Activated naive CD4-positive, alpha-beta T cell treated with anti-CD3 and anti-CD28 coated beads, Interleukin-2, amount 10 ng/mL, durations not matched to agents 7 days and 5 days (primary cell): ENCODE measurements at regions not wholly inside any gene's neighbourhood (a gene's known extent, or its start where the extent isn't known, plus 50 kb on each side); places are given as distances from the start of the nearest gene placed in this dataset.

ENCODE experiments used
- CTCF ChIA-PET: fragments of 350-600 bp; sonication (Branson Sonifier 250); formaldehyde crosslinking; loops from one replicate; lab custom pipeline; 2021; ENCODE audit warnings: antibody characterized with exemption; lab: Charles Lee
- DNase-seq: peaks from one replicate; pipeline ENCODE4 v3.0.0-alpha.2; 2020
- H3K27ac Mint-ChIP-seq: one replicate; pipeline ENCODE4 v1.8.0; 2021; ENCODE audit warnings: mild to moderate bottlenecking, moderate library complexity, mixed read lengths
- H3K27me3 Mint-ChIP-seq: one replicate; pipeline ENCODE4 v1.8.0; 2021; ENCODE audit warnings: mild to moderate bottlenecking, mixed read lengths
- H3K36me3 Mint-ChIP-seq: one replicate; pipeline ENCODE4 v1.8.0; 2021; ENCODE audit warnings: mixed read lengths
- H3K4me1 Mint-ChIP-seq: one replicate; pipeline ENCODE4 v1.8.0; 2021; ENCODE audit warnings: mixed read lengths
- H3K4me3 Mint-ChIP-seq: one replicate; pipeline ENCODE4 v1.8.0; 2021; ENCODE audit warnings: mild to moderate bottlenecking, moderate library complexity, mixed read lengths
- H3K9me3 Mint-ChIP-seq: one replicate; pipeline ENCODE4 v1.8.0; 2021; ENCODE audit warnings: mixed read lengths

GRCh38 chr10:47104151-47104605, 192.9 kb downstream of the PTPN20 start:
- H3K27ac Mint-ChIP-seq, result no peak overlapping the region
- H3K27me3 Mint-ChIP-seq, result peaks cover 16% of the 10 kb centered on the region
- DNase-seq, result no peak
- H3K4me3 Mint-ChIP-seq, result no peak overlapping the region
- H3K36me3 Mint-ChIP-seq, result no peaks in the 10 kb centered on the region
- no peaks in the 10 kb centered on the region for H3K4me1 Mint-ChIP-seq
- no peaks in the 10 kb centered on the region for H3K9me3 Mint-ChIP-seq
- CTCF ChIA-PET, result interaction anchor here (0.7 kb wide), 1 partner anchor 57 kb away, joined by 3 read pairs; no protein-coding TSS in a partner anchor

- Mint-ChIP-seq H3K36me3 (no peaks in the 10 kb centered on the region), H3K4me3 (no peak overlapping the region), H3K9me3 (no peaks in the 10 kb centered on the region), H3K27ac (no peak overlapping the region), H3K4me1 (no peaks in the 10 kb centered on the region), H3K27me3 (peaks cover 11% of the 10 kb centered on the region)
- CTCF ChIA-PET, result no interaction called here
- no peak for DNase-seq
Measured at GRCh38 chr10:47104786-47105385, 193.7 kb downstream of the PTPN20 start.

GRCh38 chr10:47107007-47107747, 192.8 kb upstream of the GDF10 start:
- no peak for DNase-seq
- CTCF ChIA-PET, result no interaction called here
- Mint-ChIP-seq H3K4me3 (no peak overlapping the region), H3K9me3 (no peaks in the 10 kb centered on the region), H3K27ac (no peak overlapping the region), H3K36me3 (no peaks in the 10 kb centered on the region), H3K4me1 (peaks cover 7% of the 10 kb centered on the region), H3K27me3 (peaks cover 3% of the 10 kb centered on the region)

- CTCF ChIA-PET, result no interaction called here
- H3K36me3 Mint-ChIP-seq, result no peaks in the 10 kb centered on the region
- no peaks in the 10 kb centered on the region for H3K9me3 Mint-ChIP-seq
- H3K4me3 Mint-ChIP-seq, result no peak overlapping the region
- no peak overlapping the region for H3K27ac Mint-ChIP-seq
- no peak for DNase-seq
- H3K27me3 Mint-ChIP-seq, result peaks cover 6% of the 10 kb centered on the region
- H3K4me1 Mint-ChIP-seq, result peaks cover 7% of the 10 kb centered on the region
Measured at GRCh38 chr10:47109906-47110305, 190.1 kb upstream of the GDF10 start.

GRCh38 chr10:47111329-47111862, 188.6 kb upstream of the GDF10 start:
- CTCF ChIA-PET, result no interaction called here
- peaks cover 10% of the 10 kb centered on the region for H3K27me3 Mint-ChIP-seq
- no peak overlapping the region for H3K4me3 Mint-ChIP-seq
- no peaks in the 10 kb centered on the region for H3K36me3 Mint-ChIP-seq
- no peak for DNase-seq
- H3K4me1 Mint-ChIP-seq, result peaks cover 7% of the 10 kb centered on the region
- no peak overlapping the region for H3K27ac Mint-ChIP-seq
- H3K9me3 Mint-ChIP-seq, result no peaks in the 10 kb centered on the region

- peaks cover 7% of the 10 kb centered on the region for H3K4me1 Mint-ChIP-seq
- H3K27ac Mint-ChIP-seq, result no peak overlapping the region
- no peaks in the 10 kb centered on the region for H3K36me3 Mint-ChIP-seq
- DNase-seq, result no peak
- CTCF ChIA-PET, result no interaction called here
- no peak overlapping the region for H3K4me3 Mint-ChIP-seq
- H3K9me3 Mint-ChIP-seq, result no peaks in the 10 kb centered on the region
- peaks cover 14% of the 10 kb centered on the region for H3K27me3 Mint-ChIP-seq
Measured at GRCh38 chr10:47112612-47113011, 187.4 kb upstream of the GDF10 start.

GRCh38 chr10:47113907-47114500, 186.0 kb upstream of the GDF10 start:
- no peaks in the 10 kb centered on the region for H3K9me3 Mint-ChIP-seq
- CTCF ChIA-PET, result interaction anchor here (0.6 kb wide), 1 partner anchor 67 kb away, joined by 4 read pairs; no protein-coding TSS in a partner anchor
- no peak overlapping the region for H3K27ac Mint-ChIP-seq
- H3K36me3 Mint-ChIP-seq, result no peaks in the 10 kb centered on the region
- DNase-seq, result no peak
- H3K4me1 Mint-ChIP-seq, result peaks cover 7% of the 10 kb centered on the region
- no peak overlapping the region for H3K4me3 Mint-ChIP-seq
- peaks cover 18% of the 10 kb centered on the region for H3K27me3 Mint-ChIP-seq

GRCh38 chr10:47114680-47115186, 185.3 kb upstream of the GDF10 start:
- peaks cover 18% of the 10 kb centered on the region for H3K27me3 Mint-ChIP-seq
- H3K36me3 Mint-ChIP-seq, result no peaks in the 10 kb centered on the region
- no peak overlapping the region for H3K4me3 Mint-ChIP-seq
- no peaks in the 10 kb centered on the region for H3K9me3 Mint-ChIP-seq
- H3K4me1 Mint-ChIP-seq, result peaks cover 7% of the 10 kb centered on the region
- no peak for DNase-seq
- CTCF ChIA-PET, result no interaction called here
- no peak overlapping the region for H3K27ac Mint-ChIP-seq

GRCh38 chr10:47115322-47115721, 184.7 kb upstream of the GDF10 start:
- Mint-ChIP-seq H3K27me3 (peaks cover 18% of the 10 kb centered on the region), H3K4me3 (no peak overlapping the region), H3K9me3 (no peaks in the 10 kb centered on the region), H3K27ac (no peak overlapping the region), H3K4me1 (peaks cover 7% of the 10 kb centered on the region), H3K36me3 (no peaks in the 10 kb centered on the region)
- no peak for DNase-seq
- CTCF ChIA-PET, result no interaction called here

- Mint-ChIP-seq H3K9me3 (no peaks in the 10 kb centered on the region), H3K36me3 (no peaks in the 10 kb centered on the region), H3K4me3 (no peak overlapping the region), H3K27me3 (peaks cover 23% of the 10 kb centered on the region), H3K4me1 (peaks cover under 1% of the 10 kb centered on the region), H3K27ac (no peak overlapping the region)
- CTCF ChIA-PET, result no interaction called here
- DNase-seq, result no peak
Measured at GRCh38 chr10:47116445-47116844, 183.6 kb upstream of the GDF10 start.

GRCh38 chr10:47118326-47118725, 181.7 kb upstream of the GDF10 start:
- H3K4me1 Mint-ChIP-seq, result no peaks in the 10 kb centered on the region
- H3K27ac Mint-ChIP-seq, result no peak overlapping the region
- no peak for DNase-seq
- no peaks in the 10 kb centered on the region for H3K36me3 Mint-ChIP-seq
- no peaks in the 10 kb centered on the region for H3K9me3 Mint-ChIP-seq
- CTCF ChIA-PET, result no interaction called here
- no peak overlapping the region for H3K4me3 Mint-ChIP-seq
- peaks cover 24% of the 10 kb centered on the region for H3K27me3 Mint-ChIP-seq

- CTCF ChIA-PET, result no interaction called here
- Mint-ChIP-seq H3K9me3 (no peaks in the 10 kb centered on the region), H3K4me1 (no peaks in the 10 kb centered on the region), H3K27me3 (peaks cover 15% of the 10 kb centered on the region), H3K4me3 (no peak overlapping the region), H3K27ac (no peak overlapping the region), H3K36me3 (no peaks in the 10 kb centered on the region)
- DNase-seq, result no peak
Measured at GRCh38 chr10:47121336-47121735, 178.7 kb upstream of the GDF10 start.

- Mint-ChIP-seq H3K27me3 (peaks cover 6% of the 10 kb centered on the region), H3K4me3 (no peak overlapping the region), H3K27ac (no peak overlapping the region), H3K9me3 (no peaks in the 10 kb centered on the region), H3K36me3 (no peaks in the 10 kb centered on the region), H3K4me1 (no peaks in the 10 kb centered on the region)
- DNase-seq, result no peak
- CTCF ChIA-PET, result no interaction called here
Measured at GRCh38 chr10:47123716-47124288, 176.2 kb upstream of the GDF10 start.

- no peaks in the 10 kb centered on the region for H3K4me1 Mint-ChIP-seq
- CTCF ChIA-PET, result no interaction called here
- DNase-seq, result no peak
- no peak overlapping the region for H3K27ac Mint-ChIP-seq
- no peaks in the 10 kb centered on the region for H3K9me3 Mint-ChIP-seq
- no peaks in the 10 kb centered on the region for H3K27me3 Mint-ChIP-seq
- H3K4me3 Mint-ChIP-seq, result no peak overlapping the region
- no peaks in the 10 kb centered on the region for H3K36me3 Mint-ChIP-seq
Measured at GRCh38 chr10:47127188-47127785, 172.7 kb upstream of the GDF10 start.
